ENCODE measurements at regions not wholly inside any gene's neighbourhood (a gene's known extent, or its start where the extent isn't known, plus 50 kb on each side); places are given as distances from the start of the nearest gene placed in this dataset.

- H3K27ac ChIP-seq (ENCODE audit: low read depth, low read length), result no peak overlapping the region
- H3K27me3 ChIP-seq (ENCODE audit: insufficient read depth, low read length), result no peaks in the 10 kb centered on the region
- peak overlapping the region; percentile 19 for H2BK120ac ChIP-seq (ENCODE audit: insufficient read depth, low read length, poor library complexity)
- H3K9me3 ChIP-seq (ENCODE audit: insufficient read depth, low read depth, low read length), result no peaks in the 10 kb centered on the region
- no peaks in the 10 kb centered on the region for H3K79me2 ChIP-seq (ENCODE audit: control insufficient read depth, insufficient read depth, low read length, poor library complexity)
- no peak overlapping the region for H3K4me2 ChIP-seq (ENCODE audit: low read length)
- WGBS (ENCODE audit: extremely low coverage, insufficient coverage, insufficient read length), result no CpG with 5 or more reads among the region's 5 CpGs
- no peaks in the 10 kb centered on the region for H3K36me3 ChIP-seq (ENCODE audit: control insufficient read depth in 1 of 2, insufficient read depth in 2 of 2, low read length in 2 of 2)
- H3K4ac ChIP-seq (ENCODE audit: low read depth, low read length), result no peak overlapping the region
- H4K91ac ChIP-seq (ENCODE audit: low read depth, low read length), result no peak overlapping the region
- H3K4me3 ChIP-seq (ENCODE audit: low read depth, low read length), result no peak overlapping the region
- H3K79me1 ChIP-seq (ENCODE audit: low read length), result peaks cover 2% of the 10 kb centered on the region
- no peak overlapping the region for H4K8ac ChIP-seq (ENCODE audit: low read depth, low read length)
- no peak for DNase-seq
- no peak overlapping the region for H3K9ac ChIP-seq (ENCODE audit: low read length)
- H3K4me1 ChIP-seq (ENCODE audit: control insufficient read depth in 1 of 2, insufficient read depth in 2 of 2, low read length in 2 of 2), result peaks cover 0 to 4% of the 10 kb centered on the region in 2 experiments
- no peak overlapping the region for H2BK5ac ChIP-seq (ENCODE audit: low read depth, low read length, poor library complexity)
- H3K14ac ChIP-seq (ENCODE audit: low read length), result peak overlapping the region; percentile 31
- no peak overlapping the region for H2AFZ ChIP-seq (ENCODE audit: insufficient read depth, low read length, poor library complexity)
- peak overlapping the region; percentile 14 for H2BK12ac ChIP-seq (ENCODE audit: low read length)
- no peak overlapping the region for H2AK5ac ChIP-seq (ENCODE audit: low read length)
- H3K18ac ChIP-seq (ENCODE audit: low read length), result no peak overlapping the region
- no peak overlapping the region for H3K23ac ChIP-seq (ENCODE audit: low read length)
- no peak overlapping the region for H4K12ac ChIP-seq (ENCODE audit: low read depth, low read length)
These were observed 71.0 kb downstream of the CD2 start for GRCh38 chr1:116825207-116825719.

- H3K27me3 ChIP-seq (ENCODE audit: insufficient read depth, low read length), result no peaks in the 10 kb centered on the region
- no peak overlapping the region for H4K12ac ChIP-seq (ENCODE audit: low read depth, low read length)
- H2BK12ac ChIP-seq (ENCODE audit: low read length), result peak overlapping the region; percentile 14
- peak overlapping the region; percentile 0 for H3K18ac ChIP-seq (ENCODE audit: low read length)
- DNase-seq, result no peak
- no peaks in the 10 kb centered on the region for H3K36me3 ChIP-seq (ENCODE audit: control insufficient read depth in 1 of 2, insufficient read depth in 2 of 2, low read length in 2 of 2)
- H3K4me3 ChIP-seq (ENCODE audit: low read depth, low read length), result no peak overlapping the region
- no peaks in the 10 kb centered on the region for H3K79me2 ChIP-seq (ENCODE audit: control insufficient read depth, insufficient read depth, low read length, poor library complexity)
- no peak overlapping the region for H3K9ac ChIP-seq (ENCODE audit: low read length)
- H3K4ac ChIP-seq (ENCODE audit: low read depth, low read length), result no peak overlapping the region
- H2BK5ac ChIP-seq (ENCODE audit: low read depth, low read length, poor library complexity), result no peak overlapping the region
- H3K23ac ChIP-seq (ENCODE audit: low read length), result no peak overlapping the region
- no peak overlapping the region for H4K8ac ChIP-seq (ENCODE audit: low read depth, low read length)
- peak overlapping the region; percentile 23 for H2BK120ac ChIP-seq (ENCODE audit: insufficient read depth, low read length, poor library complexity)
- peak overlapping the region; percentile 15 for H4K91ac ChIP-seq (ENCODE audit: low read depth, low read length)
- no peaks in the 10 kb centered on the region for H3K9me3 ChIP-seq (ENCODE audit: insufficient read depth, low read depth, low read length)
- no CpG with 5 or more reads among the region's 10 CpGs for WGBS (ENCODE audit: extremely low coverage, insufficient coverage, insufficient read length)
- no peak overlapping the region for H3K27ac ChIP-seq (ENCODE audit: low read depth, low read length)
- peaks cover 0 to 4% of the 10 kb centered on the region in 2 experiments for H3K4me1 ChIP-seq (ENCODE audit: control insufficient read depth in 1 of 2, insufficient read depth in 2 of 2, low read length in 2 of 2)
- H3K14ac ChIP-seq (ENCODE audit: low read length), result peak overlapping the region; percentile 31
- H3K79me1 ChIP-seq (ENCODE audit: low read length), result peaks cover 2% of the 10 kb centered on the region
- no peak overlapping the region for H2AFZ ChIP-seq (ENCODE audit: insufficient read depth, low read length, poor library complexity)
- H3K4me2 ChIP-seq (ENCODE audit: low read length), result no peak overlapping the region
- peak overlapping the region; percentile 55 for H2AK5ac ChIP-seq (ENCODE audit: low read length)
These were observed 71.6 kb downstream of the CD2 start for GRCh38 chr1:116825720-116826438.

- no peak overlapping the region for H3K9ac ChIP-seq (ENCODE audit: low read length)
These were observed 72.8 kb downstream of the CD2 start for GRCh38 chr1:116826818-116827606.

GRCh38 chr1:116827607-116828105 is 73.4 kb downstream of the CD2 start:
- no peak overlapping the region for H3K4me3 ChIP-seq (ENCODE audit: low read depth, low read length)

More at GRCh38 chr1:116826818-116827606, 72.8 kb downstream of the CD2 start:
- peak; percentile 37 to 65 for DNase-seq
- Histone ChIP-seq H4K8ac (ENCODE audit: low read depth, low read length) (no peak overlapping the region), H3K27me3 (ENCODE audit: insufficient read depth, low read length) (no peaks in the 10 kb centered on the region), H3K79me1 (ENCODE audit: low read length) (peaks cover 2% of the 10 kb centered on the region), H3K14ac (ENCODE audit: low read length) (no peak overlapping the region), H3K4ac (ENCODE audit: low read depth, low read length) (no peak overlapping the region), H2BK12ac (ENCODE audit: low read length) (no peak overlapping the region), H3K23ac (ENCODE audit: low read length) (no peak overlapping the region), H3K18ac (ENCODE audit: low read length) (no peak overlapping the region), H3K27ac (ENCODE audit: low read depth, low read length) (no peak overlapping the region), H4K91ac (ENCODE audit: low read depth, low read length) (no peak overlapping the region), H2BK120ac (ENCODE audit: insufficient read depth, low read length, poor library complexity) (no peak overlapping the region), H2AFZ (ENCODE audit: insufficient read depth, low read length, poor library complexity) (no peak overlapping the region), H2AK5ac (ENCODE audit: low read length) (no peak overlapping the region), H3K79me2 (ENCODE audit: control insufficient read depth, insufficient read depth, low read length, poor library complexity) (no peaks in the 10 kb centered on the region), H2BK5ac (ENCODE audit: low read depth, low read length, poor library complexity) (no peak overlapping the region), H3K36me3 (ENCODE audit: control insufficient read depth in 1 of 2, insufficient read depth in 2 of 2, low read length in 2 of 2) (no peaks in the 10 kb centered on the region), H4K12ac (ENCODE audit: low read depth, low read length) (no peak overlapping the region), H3K4me1 (ENCODE audit: control insufficient read depth in 1 of 2, insufficient read depth in 2 of 2, low read length in 2 of 2) (peaks cover 0 to 4% of the 10 kb centered on the region in 2 experiments), H3K4me3 (ENCODE audit: low read depth, low read length) (no peak overlapping the region), H3K9me3 (ENCODE audit: insufficient read depth, low read depth, low read length) (no peaks in the 10 kb centered on the region), H3K4me2 (ENCODE audit: low read length) (no peak overlapping the region)
- no CpG with 5 or more reads among the region's 9 CpGs for WGBS (ENCODE audit: extremely low coverage, insufficient coverage, insufficient read length)

More at GRCh38 chr1:116827607-116828105, 73.4 kb downstream of the CD2 start:
- H3K4me1 ChIP-seq (ENCODE audit: control insufficient read depth in 1 of 2, insufficient read depth in 2 of 2, low read length in 2 of 2), result peaks cover 0 to 4% of the 10 kb centered on the region in 2 experiments
- no peaks in the 10 kb centered on the region for H3K27me3 ChIP-seq (ENCODE audit: insufficient read depth, low read length)
- H4K91ac ChIP-seq (ENCODE audit: low read depth, low read length), result no peak overlapping the region
- H3K27ac ChIP-seq (ENCODE audit: low read depth, low read length), result no peak overlapping the region
- no peak overlapping the region for H3K18ac ChIP-seq (ENCODE audit: low read length)
- 100% methylated on average over 1 of the region's 2 CpGs for WGBS (ENCODE audit: extremely low coverage, insufficient coverage, insufficient read length)
- no peaks in the 10 kb centered on the region for H3K9me3 ChIP-seq (ENCODE audit: insufficient read depth, low read depth, low read length)
- H3K79me1 ChIP-seq (ENCODE audit: low read length), result peaks cover 2% of the 10 kb centered on the region
- no peak overlapping the region for H4K8ac ChIP-seq (ENCODE audit: low read depth, low read length)
- H3K79me2 ChIP-seq (ENCODE audit: control insufficient read depth, insufficient read depth, low read length, poor library complexity), result no peaks in the 10 kb centered on the region
- no peaks in the 10 kb centered on the region for H3K36me3 ChIP-seq (ENCODE audit: control insufficient read depth in 1 of 2, insufficient read depth in 2 of 2, low read length in 2 of 2)
- no peak overlapping the region for H3K9ac ChIP-seq (ENCODE audit: low read length)
- no peak overlapping the region for H2AFZ ChIP-seq (ENCODE audit: insufficient read depth, low read length, poor library complexity)
- H2BK120ac ChIP-seq (ENCODE audit: insufficient read depth, low read length, poor library complexity), result no peak overlapping the region
- no peak overlapping the region for H3K4me2 ChIP-seq (ENCODE audit: low read length)
- H2BK5ac ChIP-seq (ENCODE audit: low read depth, low read length, poor library complexity), result no peak overlapping the region
- H3K14ac ChIP-seq (ENCODE audit: low read length), result no peak overlapping the region
- H2AK5ac ChIP-seq (ENCODE audit: low read length), result no peak overlapping the region
- H2BK12ac ChIP-seq (ENCODE audit: low read length), result no peak overlapping the region
- no peak overlapping the region for H3K4ac ChIP-seq (ENCODE audit: low read depth, low read length)
- H4K12ac ChIP-seq (ENCODE audit: low read depth, low read length), result no peak overlapping the region
- no peak for DNase-seq
- H3K23ac ChIP-seq (ENCODE audit: low read length), result no peak overlapping the region
